ENCODE measurements at regions not wholly inside any gene's neighbourhood (a gene's known extent, or its start where the extent isn't known, plus 50 kb on each side); places are given as distances from the start of the nearest gene placed in this dataset.

GRCh38 chr3:13206799-13207577 lies 133.8 kb upstream of the IQSEC1 start:
- TF ChIP-seq TBL1XR1 (IDR thresholded peaks at IDR 0.05; ENCODE audit: low read depth, low read length) (no peak), POLR2A (IDR thresholded peaks at IDR 0.05; ENCODE audit: low read depth, low read length) (no peak), IRF3 (IDR thresholded peaks at IDR 0.05) (no peak), CTCF (IDR thresholded peaks at IDR 0.05 in 2 of 3, conservative IDR thresholded peaks at IDR 0.05 in 1 of 3; ENCODE audit: control insufficient read depth in 2 of 3, extremely low read depth in 1 of 3, insufficient read depth in 1 of 3, low read depth in 3 of 3, low read length in 3 of 3) (no peak), TCF12 (IDR thresholded peaks at IDR 0.05; ENCODE audit: low read depth, low read length) (no peak), EED (IDR thresholded peaks at IDR 0.05; ENCODE audit: low read depth) (no peak)
